GM18520 (cell line): ENCODE measurements at regions not wholly inside any gene's neighbourhood (a gene's known extent, or its start where the extent isn't known, plus 50 kb on each side); places are given as distances from the start of the nearest gene placed in this dataset.

Source experiments
- ATAC-seq: cut with Tn5 transposase; IDR thresholded peaks from one replicate; pipeline ENCODE4 v1.9.1; 2021; ENCODE audit not compliant: unreplicated experiment

DNA sequence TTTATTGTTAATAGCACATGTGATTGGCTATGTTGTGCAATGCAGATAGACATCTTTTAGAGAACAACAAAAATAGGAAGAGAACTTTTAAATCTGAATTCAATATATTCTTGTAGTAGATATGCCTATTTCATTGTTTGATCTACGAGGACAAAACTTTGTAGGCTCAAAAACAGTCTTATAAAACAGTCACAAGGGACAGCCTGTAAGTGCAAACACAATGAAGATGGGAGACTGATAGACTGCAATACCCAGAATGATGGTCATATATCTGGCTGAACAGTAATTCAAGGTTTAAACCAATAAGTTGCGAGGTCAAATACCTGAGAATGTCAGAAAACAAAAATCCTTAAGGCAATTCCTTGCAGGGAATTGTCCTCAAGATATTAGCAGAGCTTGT lies 1342.9 kb upstream of the ADGRB3 start:
- no peak for ATAC-seq

DNA sequence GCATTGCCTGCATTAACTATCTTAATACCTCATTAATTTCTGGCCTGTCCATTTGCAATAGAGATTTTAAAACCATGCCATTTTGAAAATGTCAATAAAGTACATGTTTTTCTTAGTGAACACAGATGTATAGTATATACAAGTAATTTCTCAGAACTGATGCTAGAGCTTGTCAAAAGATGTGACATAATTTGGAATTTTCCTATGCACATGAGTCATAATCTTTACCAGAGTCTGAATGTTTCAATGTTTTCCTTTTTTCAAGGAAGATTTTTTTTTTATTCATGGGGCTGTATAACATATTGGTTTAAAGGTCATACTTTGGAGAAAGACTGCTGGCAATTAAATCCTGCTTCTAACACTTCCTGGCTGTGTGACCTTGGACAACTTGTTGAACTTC lies 1347.5 kb upstream of the ADGRB3 start:
- ATAC-seq: no peak

DNA sequence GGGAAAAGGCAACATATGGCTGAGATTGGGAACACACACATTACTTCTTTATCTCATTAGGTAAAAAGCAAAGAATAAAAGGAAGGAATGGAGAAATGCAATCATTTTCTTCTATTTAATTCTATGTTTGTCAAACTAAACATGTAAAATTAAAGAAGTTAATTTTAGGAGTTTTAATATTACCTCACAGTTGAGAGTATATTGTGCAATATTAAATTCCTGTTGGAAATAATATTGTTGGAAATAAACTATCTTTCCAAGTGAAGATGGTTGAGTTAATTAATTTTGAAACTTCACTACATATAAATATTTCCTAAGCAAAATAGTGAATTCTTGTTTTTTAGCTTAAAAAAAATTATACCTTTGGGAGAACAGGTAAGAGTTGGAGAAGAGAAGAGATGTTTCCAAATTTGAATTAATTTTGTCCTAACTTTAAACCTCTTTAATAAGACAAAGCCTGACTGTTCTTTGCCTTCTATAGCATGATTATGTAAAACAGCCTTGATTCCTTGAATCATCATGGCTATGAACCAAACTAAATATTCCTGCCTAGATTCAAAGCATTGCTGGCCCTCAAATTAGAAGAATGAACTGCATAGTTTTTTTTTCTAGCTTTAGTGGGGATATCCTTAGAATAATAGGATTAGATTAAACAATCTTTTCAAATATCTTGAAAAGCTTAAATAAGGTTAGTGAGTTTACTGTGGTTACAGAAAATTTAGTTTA lies 1349.1 kb upstream of the ADGRB3 start:
- no peak for ATAC-seq

DNA sequence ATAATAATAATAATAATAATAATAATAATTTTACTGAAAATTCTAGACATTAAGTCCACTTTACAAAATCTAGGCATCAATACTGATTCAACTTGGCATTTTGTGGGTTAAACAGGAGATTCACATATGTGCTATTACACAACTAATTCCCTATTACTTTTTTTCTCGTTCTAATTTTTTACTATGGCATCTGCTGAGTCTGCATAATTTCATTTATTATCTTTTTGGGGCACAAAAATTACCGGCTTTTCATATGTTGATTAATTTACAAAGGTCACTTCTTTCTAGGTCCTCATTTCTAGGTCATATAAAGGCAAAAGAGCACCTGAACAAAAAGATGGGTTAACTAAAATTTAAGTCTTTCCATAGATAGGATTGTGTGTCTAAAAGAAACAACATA lies 1357.8 kb upstream of the ADGRB3 start:
- ATAC-seq: no peak

DNA sequence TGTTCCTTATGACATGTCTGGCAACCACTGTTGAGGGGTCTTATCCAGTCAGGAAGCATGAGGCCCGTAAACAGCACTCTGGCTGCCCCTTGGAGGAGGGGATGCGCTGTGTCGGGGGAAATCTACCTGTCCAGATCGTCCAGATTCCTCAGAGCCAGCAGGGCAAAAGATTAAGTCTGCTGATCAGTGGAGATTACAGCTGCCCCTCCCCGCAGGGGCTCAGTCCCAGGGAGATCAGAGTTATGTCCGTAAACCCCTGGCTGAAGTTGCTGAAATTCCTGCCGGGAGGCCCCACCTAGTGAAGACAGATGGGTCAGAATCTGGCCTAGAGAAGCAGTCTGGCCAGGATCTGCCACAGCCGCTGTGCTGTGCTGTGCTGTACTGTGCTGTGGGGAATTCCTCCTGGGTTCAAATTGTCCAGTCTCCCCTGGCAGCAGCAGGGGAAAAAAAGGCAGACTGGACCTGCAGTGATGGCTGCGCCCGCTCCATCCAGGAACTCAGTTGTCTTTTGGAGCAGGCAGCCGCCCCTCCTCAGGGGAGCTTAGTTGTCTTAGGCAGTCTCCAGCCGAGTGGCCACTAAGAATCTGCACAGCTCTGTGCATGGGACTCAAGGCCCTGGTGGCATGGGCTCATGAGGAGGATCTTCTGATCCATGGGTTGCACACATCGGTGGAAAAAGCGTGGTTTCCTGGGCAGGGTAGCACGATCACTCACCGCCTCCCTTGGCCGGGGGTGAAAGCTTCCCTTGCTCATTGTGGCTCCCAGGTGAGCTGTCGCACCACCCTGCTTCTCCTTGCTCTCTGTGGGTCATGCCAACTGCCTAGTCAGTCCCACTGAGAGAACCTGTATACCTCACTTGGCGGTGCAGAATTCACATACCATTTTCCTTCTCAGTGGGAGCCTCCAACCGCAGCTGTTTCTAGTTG lies 1368.8 kb upstream of the ADGRB3 start:
- no peak for ATAC-seq

DNA sequence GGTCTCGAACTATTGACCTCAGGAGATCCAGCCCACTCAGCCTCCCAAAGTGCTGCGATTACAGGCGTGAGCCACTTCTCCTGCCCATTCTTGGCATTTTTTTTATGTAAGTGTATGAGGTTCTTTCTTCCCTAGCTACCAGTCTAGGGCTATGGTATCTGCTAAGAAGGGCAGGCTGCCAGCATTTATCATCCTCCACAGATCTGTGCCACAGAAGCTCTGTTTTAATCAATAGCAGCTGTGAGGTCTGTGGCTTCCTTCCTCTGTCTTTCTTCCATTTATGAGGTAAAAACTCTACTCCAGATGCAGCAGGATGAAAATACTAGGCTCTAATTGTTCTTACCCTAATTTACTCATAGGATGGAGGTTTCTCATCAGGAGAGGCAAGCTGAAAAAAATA lies 1382.4 kb upstream of the ADGRB3 start:
- ATAC-seq: no peak

DNA sequence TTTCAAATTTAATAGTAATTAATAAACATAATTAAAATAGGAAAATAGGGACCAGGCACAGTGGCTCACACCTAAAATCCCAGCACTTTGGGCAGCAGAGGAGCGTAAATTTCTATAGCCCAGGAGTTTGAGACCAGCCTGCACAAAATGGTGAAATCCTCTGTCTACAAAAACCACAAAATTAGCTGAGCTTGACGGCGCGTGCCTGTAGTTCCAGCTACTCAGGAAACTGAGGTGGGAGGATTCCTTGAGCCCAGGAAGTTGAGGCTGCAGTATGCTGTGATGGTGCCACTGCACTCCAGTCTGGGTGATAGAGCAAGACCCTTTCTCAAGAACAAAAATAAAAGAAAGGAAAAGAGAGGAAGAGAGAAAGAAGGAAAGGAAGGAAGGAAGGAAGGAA lies 1387.0 kb upstream of the ADGRB3 start:
- ATAC-seq: no peak

DNA sequence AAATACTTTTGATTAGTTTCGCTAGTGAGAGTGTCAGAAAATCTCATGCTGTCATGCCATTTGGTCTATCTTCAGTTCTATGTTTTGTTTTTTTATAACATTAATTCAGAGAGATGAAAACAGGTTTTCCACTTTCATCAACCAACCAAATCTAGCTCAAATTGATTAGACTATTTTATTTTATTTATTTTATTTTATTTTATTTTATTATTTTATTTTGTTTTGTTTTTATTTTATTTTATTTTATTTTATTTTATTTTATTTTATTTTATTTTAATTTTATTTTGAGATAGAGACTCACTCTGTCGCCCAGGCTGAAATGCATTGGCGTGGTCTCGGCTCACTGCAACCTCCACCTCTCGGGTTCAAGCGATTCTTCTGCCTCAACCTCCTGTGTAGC lies 1391.0 kb upstream of the ADGRB3 start:
- ATAC-seq: no peak

DNA sequence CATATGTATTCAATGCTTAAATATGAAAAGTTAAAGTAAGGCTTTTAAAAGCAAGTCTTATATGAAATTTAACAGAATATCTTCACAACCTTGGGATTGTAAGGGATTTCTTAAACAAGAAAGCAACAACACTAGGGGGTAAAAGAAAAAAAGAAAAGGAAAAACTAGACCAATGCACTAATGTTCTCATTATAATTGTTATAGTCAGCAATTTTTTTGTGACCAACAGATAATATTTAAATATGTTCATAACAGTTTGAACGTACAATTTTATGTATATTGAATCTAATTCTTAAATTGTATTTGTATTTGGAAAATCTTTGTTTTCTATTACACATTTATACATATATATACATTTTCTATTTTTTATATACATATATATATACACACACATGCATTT lies 1397.8 kb upstream of the ADGRB3 start:
- ATAC-seq: no peak

DNA sequence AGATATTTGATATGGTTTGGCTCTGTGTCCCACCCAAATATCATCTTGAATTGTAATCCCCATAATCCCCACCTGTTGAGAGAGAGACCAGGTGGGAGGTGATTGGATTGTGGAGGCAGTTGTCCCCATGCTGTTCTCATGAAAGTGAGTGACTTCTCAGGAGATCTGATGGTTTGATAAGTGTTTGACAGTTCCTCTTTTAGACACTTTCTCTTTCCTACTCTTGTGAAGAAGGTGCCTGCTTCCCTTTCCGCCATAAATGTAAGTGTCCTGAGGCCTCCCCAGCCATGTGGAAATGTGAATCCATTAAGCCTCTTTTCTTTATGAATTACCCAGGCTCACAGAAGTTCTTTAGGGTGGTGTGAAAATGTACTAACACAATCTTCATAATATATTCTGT lies 1404.0 kb upstream of the ADGRB3 start:
- ATAC-seq: no peak

DNA sequence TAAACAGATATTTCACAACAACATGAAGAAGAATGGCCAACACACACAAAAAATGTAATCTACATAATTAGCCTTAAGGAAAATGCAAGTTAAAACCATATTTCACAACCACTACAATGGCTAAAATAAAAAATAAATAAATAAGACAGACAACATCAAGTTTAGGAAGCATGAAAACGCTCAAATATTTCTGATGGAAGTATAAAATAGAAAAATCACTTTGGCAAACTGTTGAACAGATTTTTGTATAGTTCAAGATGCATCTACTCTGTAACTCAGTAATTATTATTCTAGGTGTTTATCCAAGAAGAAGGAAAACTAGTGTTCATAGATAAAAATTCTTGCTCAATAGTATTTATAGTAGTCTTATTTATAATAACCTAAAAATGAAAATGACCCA lies 1410.1 kb upstream of the ADGRB3 start:
- ATAC-seq: no peak

DNA sequence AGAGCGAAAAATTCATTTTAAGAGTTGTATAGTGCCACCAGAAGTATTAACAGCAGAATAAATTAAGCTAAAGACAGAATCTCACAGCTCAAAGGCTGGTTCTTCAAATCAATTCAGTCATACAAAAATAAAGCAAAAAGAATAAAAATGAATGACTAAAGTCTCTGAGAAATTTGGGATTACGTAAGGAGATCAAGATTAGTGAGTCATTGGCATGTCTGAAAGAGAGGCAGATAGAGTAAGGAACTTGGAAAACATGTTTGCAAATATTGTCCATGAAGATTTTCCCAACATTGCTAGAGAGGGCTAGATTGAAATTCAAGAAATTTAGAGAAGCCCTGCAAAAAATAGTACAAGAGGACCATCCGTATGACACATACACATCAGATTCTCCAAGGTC lies 1413.9 kb upstream of the ADGRB3 start:
- no peak for ATAC-seq

DNA sequence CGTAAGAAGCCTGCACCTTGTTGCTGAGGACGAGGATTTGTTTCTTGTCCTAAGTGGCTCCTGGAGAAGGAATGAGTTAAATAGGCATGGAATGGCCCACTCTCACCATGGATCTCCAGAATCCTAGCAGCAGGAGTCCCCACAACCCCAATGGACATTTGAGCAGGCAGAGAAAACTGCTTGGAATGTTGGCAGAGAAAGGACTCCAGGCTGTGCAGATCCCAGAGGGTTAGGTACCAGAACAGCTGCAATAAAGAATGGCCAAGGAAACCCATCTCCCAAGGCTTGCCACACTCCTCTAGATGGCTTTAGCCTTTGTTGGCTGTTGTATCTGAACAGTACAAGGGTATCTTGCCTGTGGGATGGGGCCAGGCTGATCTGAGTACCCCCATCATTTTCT lies 1415.7 kb upstream of the ADGRB3 start:
- no peak for ATAC-seq

DNA sequence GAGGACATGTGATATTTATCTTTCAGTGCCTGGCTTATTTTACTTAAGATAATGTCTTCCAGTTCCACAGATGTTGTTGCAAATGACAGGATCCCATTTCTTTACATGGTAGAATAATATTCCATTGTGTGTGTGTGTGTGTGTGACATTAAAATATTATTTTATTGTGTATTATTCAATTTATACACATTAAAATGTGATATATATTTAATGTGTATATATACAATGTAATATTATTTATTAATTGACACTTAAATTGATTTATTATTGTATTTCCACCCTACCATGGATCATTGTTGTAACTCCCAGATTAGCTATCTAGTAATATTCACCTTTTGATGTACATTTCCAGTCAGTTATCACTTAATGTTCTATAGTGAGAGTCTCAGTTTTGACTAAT lies 1422.5 kb upstream of the ADGRB3 start:
- ATAC-seq: no peak

DNA sequence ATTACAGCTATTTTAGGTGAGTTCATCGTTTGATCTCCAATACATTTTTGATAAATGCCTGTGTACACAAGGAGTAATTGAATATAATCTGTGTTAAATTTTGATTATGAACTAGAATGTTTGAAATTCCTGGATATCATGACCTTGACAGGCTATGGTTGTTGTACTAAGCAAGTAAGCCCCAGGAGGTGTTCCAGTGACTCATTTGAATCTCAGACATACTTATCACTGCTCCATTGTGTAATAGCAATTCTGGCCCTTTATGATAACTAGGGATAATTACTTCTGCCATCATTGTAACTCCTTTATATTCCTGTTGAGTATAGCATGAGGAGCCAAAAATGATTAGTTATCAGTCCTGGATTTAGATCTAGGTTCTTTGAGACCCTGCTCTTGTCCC lies 1424.6 kb upstream of the ADGRB3 start:
- no peak for ATAC-seq

DNA sequence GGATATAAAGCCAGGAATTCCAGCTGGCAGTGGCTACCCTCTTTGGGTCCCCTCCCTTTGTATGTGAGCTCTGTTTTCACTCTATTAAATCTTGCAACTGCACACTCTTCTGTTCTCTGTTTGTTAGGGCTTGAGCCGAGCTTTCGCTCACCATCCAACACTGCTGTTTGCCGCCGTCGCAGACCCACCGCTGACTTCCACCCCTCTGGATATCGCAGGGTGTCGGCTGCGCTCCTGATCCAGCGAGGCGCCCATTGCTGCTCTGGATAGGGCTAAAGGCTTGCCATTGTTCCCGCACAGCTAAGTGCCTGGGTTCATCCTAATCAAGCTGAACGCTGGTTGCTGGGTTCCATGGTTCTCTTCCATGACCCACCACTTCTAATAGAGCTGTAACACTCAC lies 1433.5 kb upstream of the ADGRB3 start:
- ATAC-seq: no peak

DNA sequence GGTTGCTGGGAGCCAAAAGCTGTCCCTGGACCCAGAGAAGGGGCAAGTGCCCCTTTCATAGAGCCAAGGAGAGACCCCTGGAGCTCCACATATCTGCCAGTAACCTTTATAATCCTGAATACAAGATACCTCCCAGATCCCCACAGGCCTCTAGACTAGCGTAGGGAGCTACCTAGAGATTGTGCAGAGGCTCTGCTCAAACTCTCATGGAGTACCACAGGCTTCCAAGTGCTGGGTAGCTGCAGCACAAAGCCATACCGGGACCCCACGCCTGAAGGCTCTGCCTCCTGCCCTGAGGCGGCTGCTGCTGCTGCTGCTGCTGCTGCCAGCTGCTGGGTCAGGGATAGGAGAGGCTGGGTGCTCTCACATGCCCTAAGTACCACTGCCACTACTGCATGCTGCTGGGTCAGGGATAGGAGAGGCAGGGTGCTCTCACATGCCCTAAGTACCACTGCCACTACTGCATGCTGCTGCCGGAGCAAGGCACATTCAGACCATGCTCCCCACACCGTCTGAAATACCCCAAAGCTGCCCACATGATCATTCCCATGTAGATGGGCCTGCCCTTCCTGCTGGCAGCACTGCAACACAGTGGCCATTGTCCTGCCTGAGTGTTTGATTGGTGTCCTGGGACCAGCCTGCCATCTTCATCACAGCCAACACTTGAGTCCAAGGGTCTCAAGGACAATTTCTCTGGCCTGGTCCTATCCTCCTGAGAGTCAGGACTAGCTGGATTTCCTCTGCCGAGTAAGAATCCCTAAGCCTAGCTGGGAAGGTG lies 1434.3 kb upstream of the ADGRB3 start:
- no peak for ATAC-seq

DNA sequence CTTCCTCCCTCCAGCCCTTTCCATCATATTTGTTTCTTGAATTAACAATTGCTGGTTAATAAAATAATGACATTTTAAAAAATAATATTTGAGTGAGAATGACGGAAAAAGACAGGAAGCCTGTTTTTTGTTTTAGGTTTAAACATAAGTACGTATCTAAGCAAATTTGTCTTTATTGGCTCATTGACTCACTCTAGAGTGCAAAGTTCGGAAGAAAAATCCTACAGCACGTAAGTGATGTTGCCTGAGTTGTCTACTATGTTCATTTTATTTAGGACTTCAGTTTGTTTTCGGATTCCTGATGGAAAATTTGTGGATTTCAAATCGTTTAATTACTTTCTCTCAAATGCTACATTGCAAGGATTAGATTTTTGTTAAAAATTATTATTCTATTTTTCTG lies 1435.7 kb upstream of the ADGRB3 start:
- no peak for ATAC-seq

DNA sequence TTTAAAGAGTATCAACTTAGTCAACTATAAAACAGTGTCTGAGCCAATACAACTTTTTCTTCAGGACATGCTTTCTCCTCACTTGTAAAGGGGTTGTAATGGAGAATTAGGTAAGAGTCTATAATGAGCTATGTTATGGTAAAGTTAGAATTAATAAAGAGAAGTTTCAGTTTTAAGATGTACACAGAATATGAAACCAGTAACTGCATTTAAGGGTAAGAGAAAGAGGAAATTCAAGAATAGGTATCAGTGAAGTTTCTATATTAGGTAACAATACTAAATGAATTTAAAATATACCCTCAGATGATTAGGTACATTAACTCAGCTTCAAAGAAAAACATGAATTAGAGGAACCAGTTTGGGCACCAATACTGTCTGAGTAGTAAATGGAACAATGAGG lies 1444.3 kb upstream of the ADGRB3 start:
- no peak for ATAC-seq

DNA sequence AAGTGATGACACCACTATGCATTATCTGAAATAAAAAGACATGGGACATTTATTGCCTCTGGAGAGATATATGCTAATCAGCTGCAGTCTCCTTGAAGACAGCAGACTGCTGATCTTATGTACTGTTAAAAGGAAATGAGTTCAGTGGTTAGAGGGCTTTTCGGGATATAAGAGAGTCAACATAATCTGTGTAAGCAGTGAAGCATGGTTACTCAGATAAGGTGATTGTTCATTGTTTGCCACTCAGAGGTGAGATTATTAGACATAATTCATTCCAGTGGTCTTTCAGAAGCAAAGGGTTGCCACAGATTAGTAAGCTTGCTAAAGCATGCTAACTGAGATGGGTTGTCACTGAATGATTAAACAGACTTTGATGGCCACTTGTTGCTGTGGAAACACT lies 1450.7 kb upstream of the ADGRB3 start:
- ATAC-seq: no peak

DNA sequence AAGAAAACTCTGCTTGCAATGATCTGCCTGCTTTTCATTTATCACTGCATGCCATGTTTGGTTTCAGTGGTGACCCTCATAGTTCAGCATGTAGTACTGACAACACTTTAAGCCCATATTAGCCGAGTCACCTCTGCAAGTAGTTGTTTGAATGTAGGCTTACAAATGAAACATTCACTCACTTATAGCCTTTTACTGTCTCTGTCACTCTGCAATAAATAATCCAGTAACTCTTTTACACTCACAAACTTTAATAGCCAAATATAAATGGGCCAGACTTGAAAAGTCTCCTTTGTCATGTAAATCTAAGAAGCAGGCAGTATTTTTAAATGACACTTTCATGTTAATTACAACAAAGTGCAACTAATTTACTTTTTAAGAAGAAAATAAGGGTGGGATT lies 1460.0 kb upstream of the ADGRB3 start:
- ATAC-seq: no peak

DNA sequence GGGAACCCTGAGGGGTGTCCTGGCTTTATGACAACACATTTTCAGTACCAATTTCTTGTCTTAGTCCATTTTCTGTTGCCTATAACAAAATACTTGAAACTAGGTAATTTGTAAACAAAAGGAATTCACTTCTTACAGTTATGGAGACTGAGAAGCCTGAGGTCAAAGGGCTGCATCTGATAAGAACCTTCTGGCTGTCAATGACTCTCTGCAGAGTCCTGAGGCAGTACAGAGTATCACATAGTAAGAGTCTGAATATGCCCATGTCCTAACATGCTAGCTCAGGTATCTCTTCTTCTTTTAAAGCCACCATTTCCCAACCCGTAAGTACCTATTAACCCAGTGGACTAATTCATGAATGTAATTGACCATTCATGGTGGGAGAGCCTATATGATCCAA lies 1458.6 kb upstream of the EYS start:
- ATAC-seq: no peak
